ENCODE measurements at regions not wholly inside any gene's neighbourhood (a gene's known extent, or its start where the extent isn't known, plus 50 kb on each side); places are given as distances from the start of the nearest gene placed in this dataset.

DNA sequence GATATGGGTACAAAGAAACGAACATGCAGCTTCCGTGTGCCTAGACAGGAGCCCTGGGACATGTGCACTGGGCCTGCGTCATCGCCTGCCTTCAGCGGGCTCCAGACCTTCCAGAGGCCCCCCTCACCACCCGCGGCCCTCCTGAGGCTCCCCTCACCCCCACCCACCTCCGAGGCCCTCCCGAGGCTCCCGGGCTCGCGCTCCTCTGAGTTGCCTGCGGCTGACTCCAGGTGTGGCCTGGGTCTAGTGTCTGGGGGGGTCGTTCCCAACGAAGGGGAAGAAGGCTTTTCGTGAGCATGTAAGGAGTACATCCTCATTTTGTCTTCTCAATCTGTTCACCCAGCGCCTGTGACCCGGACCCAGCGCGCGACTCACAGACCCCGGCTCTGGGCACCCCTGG lies 177.3 kb upstream of the ZNF32 start:
- DNase-seq: no peak

- DNase-seq: no peak
These were observed 176.7 kb upstream of the ZNF32 start for GRCh38 chr10:43825421-43825820.

DNA sequence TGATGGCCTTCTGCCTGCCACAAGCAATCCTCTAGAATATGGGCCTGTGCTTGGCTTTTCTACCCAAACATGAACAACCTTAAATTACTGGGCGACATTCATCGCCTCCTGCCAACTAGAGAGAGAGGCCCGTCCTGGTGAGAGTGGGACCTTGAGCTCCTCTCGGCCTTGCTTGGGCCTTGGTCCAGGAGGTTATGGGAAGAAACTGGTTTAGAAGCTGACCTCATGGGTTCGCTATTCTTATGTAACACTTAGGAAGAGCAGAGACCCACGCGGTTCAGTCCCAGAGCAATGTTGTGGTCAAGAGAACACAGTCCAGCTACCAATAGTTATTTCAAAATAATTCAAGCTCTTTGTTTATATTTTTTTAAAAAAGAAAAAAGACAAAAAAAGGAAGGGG lies 176.3 kb upstream of the ZNF32 start:
- DNase-seq: no peak

- no peak for DNase-seq
These were observed 174.2 kb upstream of the ZNF32 start for GRCh38 chr10:43822631-43823580.

- no peak for DNase-seq
These were observed 172.4 kb upstream of the ZNF32 start for GRCh38 chr10:43821103-43821502.

- DNase-seq: no peak
These were observed 172.0 kb upstream of the ZNF32 start for GRCh38 chr10:43820663-43821062.

DNA sequence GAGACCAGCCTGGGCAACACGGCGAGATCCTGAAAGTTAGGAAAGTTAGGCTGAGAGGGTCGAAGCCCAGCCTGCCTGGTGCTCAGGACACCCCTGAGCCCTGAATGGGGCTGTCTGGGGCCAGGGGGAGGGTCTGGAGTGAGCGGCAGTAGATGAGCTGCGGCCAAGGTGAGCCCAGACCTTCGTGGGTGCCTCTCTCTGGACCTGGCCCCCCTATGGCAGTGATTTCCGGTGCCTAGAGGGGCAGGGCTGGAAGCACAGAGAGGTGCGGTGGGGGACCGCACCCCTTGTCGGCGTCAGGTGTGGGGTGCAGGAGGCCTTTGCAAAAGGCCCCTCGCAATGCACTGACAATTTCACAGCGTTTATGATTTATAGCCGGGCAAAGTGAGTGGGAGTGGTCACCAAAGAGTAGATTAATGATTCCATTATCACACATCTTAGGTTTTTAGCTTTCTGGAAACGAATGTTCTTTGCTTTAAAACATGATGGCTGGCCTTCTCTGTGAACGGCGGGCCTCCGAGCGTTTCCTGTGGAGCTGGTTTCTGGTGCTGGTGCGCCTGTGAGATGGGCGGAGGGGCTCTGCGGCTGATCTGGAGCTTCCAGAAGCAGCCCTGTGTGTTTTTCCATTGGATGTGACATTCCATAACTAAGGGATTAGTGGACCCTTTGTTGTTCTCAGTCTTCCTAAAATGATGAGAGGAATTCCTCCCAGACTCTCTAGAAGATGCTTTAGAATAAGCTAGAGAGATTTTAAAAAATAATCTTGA lies 171.0 kb upstream of the ZNF32 start:
- DNase-seq: no peak

DNA sequence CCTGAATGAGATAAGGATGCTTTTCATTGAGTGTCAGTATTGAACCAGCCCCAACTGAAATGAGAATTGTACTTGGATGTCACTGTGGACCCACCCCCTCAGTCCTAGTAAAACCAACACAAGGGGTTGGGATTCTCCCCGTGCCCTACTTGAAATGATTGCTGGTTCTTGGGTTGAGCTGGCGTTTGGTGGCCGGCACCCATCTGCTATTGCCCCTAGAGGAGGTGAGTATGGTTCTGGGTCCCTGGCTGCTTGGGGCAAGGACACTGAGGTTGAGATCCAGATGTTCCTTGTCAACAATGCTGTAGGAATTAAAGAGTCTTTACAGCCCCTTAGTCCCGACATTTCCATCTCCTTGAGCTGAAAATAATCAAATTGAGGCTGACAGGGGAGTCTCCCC lies 170.0 kb upstream of the ZNF32 start:
- no peak for DNase-seq

DNA sequence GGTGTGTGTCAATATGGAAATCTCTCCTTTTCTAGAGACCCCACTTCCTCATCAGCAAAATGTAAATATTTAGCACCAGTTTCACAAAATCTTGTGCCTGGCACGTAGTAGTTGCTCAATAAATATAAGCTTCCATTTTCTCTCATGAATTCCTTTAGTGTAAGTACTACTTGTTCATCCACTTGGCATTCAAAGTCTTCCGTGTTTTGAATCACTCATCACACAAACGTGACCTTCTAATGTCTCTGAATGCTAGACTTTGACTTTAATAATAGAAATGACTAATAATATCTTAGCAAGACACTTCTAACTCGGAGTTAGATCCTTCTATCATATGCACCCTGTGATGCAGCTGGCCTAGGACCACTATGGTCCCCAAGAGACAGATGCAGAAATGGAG lies 168.7 kb upstream of the ZNF32 start:
- no peak for DNase-seq

GRCh38 chr10:43816351-43817321 lies 168.0 kb upstream of the ZNF32 start:
- peak; percentile 55 to 69 for DNase-seq

DNA sequence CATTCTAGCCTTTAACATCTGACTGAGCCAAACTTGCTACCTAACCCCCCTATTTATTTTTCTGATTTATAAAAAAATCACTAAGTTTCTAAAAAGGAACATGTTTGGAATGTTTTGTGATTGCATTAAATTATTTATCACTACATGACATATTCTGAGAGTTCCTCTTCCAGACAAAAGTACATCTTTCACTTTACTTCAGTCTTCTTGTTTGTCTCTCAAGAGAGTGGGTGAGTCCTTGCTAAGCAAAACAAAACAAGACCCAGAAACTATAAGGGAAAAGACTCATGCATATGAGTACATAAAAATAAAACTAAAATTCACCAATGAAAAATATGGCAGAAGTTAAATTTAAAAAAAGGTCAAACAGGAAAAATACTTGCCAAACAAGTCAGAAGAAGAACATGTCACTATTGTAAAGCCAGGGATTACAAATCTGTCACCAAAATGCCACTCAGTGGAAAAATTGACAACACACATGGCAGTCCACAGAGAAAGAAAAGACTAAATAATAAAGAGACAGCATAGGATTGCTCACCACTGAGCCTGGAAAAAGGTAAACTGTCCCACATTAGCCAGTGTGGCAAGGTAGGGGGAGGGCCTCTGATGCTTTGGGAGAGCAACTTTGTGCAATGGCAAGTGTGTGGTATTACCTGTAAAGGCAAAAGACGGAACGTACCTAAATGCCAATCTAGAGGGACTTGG lies 166.7 kb upstream of the ZNF32 start:
- DNase-seq: no peak

GRCh38 chr10:43814663-43815062 lies 166.0 kb upstream of the ZNF32 start:
- DNase-seq: no peak

DNA sequence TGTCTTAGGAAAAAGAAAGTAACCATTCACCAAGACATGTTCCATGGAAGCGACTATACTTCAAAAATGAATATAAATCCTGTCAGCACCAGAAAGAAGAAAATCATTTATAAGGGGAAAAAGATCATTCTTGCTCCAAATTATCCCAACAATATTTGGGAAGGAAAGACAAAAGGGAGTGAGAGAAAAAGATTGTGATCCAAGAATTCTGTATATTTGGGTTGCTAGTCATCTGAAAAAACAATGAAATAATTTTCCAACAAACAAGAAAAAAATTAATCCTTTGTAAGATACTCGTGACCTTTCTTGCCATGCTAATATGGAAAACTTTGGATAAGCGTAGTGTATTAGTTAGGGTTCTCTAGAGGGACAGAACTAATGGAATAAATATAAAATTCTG lies 163.2 kb upstream of the ZNF32 start:
- DNase-seq: no peak

DNA sequence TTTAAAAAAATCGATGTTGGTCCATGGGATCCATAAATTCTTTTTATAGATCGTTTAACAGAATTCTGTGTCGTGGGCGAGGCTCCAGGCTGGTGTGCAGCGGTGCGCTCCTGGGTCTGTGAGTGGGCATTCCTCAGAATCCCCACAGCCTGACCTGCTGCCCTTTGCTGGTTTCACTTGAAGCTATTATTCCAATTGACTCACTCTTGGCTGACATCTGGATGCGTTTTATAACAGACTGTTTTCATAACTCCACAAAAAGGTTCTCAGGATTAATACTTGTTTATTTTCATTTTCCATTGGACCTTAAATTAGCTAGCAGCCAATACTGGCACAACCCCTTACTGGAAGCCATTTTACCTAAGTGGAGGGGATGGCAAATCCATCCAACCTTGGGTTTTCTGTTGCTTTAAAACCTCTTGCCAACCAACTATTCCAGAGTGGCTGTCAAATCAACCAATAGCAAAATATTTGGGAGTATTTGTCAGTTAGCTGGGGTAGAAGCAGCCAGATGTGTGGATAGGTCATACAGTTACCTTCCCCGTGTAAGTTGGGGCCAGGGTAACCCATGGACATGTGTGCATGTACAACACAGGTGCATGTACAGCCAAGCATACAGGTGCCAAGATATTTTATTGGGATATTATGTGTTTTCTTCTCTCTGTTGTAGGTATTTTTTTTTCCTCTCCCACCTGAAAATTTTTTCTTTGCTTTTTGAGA lies 160.7 kb upstream of the ZNF32 start:
- no peak for DNase-seq

DNA sequence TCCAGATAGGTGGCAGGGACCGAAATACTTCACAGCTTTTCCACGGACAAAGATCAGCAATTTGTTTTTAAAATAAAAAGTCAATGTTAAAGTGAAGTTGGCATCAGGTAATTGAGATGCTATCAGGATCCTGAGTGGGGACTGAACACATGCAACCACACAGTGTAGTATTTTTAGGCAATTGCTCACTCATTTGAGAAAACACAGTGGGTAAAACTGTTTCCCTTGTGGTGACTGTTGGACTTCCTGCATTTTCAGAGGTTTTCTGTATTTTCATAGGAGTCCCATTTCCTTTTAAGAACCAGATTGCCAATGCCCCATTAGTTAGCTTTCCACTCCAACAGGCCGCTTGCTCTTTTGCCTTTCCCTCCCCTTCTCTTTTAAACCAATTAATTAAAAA lies 159.5 kb upstream of the ZNF32 start:
- no peak for DNase-seq

DNA sequence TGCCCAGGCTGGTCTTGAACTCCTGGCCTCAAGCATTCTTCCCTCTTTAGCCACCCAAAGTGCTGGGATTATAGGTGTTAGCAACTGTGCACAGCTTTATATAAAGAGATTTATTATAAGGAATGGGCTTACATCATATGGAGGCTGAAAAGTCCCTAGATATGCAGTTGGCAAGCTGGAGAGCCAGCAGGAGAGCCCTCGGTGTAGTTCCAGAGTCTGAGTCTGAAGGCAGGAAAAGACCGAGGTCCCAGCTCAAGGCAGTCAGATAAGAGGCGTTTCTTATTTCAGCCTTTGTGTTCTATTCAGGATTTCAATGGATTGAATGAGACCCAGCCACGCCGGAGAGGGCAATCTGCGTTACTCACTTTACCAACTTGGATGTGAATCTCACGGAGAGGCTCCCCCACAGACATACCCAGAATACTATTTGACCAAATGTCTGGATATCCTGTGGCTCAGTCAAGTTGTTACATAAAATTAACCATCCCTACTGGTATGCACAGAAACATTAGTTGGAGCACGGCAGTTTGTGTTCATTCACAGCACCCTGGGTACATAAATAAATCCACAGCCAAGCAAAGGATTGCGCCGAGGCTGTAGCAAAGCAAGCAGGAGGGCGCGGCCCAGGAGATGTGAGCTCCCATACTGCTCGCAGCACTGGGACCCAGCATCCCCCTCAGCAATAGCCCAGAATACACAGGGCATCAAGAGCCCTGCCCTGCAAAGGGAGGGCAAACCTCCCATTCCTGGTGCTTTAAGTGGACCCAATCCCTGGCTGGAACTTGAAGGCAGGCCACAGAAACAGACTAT lies 158.4 kb upstream of the ZNF32 start:
- no peak for DNase-seq

DNA sequence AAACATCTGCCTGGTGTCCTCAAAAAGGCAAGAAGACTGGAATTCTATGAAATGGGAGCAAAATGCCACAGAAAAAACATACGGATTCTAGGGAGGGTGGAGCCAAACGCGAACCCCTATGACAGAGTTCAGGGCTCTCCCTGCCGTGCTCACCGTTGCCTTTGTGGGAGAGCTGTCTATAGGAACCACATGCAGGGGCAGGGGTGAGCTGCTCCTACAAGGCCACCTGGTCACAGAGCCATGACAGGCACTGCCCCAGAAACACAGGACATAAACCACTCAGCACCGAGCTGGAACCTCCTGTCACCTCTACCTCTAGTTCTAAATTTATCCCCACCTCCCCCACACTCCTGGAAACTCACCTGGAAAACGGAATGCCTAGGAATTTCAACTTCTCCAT lies 155.1 kb upstream of the ZNF32 start:
- no peak for DNase-seq

GRCh38 chr10:43802988-43803696 lies 154.5 kb upstream of the ZNF32 start:
- no peak for DNase-seq

DNA sequence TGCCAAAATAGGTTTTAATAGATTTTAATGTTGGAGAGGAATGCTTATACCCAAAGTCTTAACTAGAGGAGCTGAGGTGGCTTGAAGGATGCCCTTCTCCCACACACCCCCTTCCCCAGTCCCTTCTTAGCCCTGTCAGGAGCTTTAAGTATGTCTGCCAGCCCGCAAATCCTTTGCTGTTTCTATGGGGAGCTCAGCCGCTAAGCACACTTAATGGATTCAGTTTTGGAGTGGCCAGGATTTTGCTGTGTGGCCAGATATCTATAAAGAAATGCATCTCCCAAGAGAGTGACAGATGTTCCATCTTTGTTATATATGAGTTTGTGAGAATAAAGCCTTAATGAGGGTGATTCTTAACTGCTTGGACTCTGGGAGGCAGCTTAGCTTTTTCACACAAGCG lies 152.9 kb upstream of the ZNF32 start:
- no peak for DNase-seq

GRCh38 chr10:43801140-43801539 lies 152.5 kb upstream of the ZNF32 start:
- no peak for DNase-seq
